ENCODE measurements at regions not wholly inside any gene's neighbourhood (a gene's known extent, or its start where the extent isn't known, plus 50 kb on each side); places are given as distances from the start of the nearest gene placed in this dataset.

GRCh38 chr13:27370305-27370872 lies 54.0 kb upstream of the GTF3A start:
- no peak for DNase-seq

- DNase-seq, result no peak
Measured at GRCh38 chr13:27371932-27372331, 52.5 kb upstream of the GTF3A start.

GRCh38 chr13:27372896-27373295 lies 51.5 kb upstream of the GTF3A start:
- DNase-seq, result no peak

- no peak for DNase-seq
Measured at GRCh38 chr13:27374126-27374613, 50.2 kb upstream of the GTF3A start.
